ENCODE measurements at regions not wholly inside any gene's neighbourhood (a gene's known extent, or its start where the extent isn't known, plus 50 kb on each side); places are given as distances from the start of the nearest gene placed in this dataset.

- peak; percentile 55 for DNase-seq
Observed at GRCh38 chr9:108645520-108645919, 210.3 kb downstream of the ACTL7B start.

- DNase-seq = no peak
Observed at GRCh38 chr9:108643731-108644510, 211.9 kb downstream of the ACTL7B start.

GRCh38 chr9:108642871-108643270 lies 212.9 kb downstream of the ACTL7B start:
- no peak for DNase-seq

- no peak for DNase-seq
Observed at GRCh38 chr9:108640230-108640629, 215.6 kb downstream of the ACTL7B start.

- peak; percentile 9 for DNase-seq
Observed at GRCh38 chr9:108639696-108640095, 216.1 kb downstream of the ACTL7B start.

GRCh38 chr9:108639091-108639490 lies 216.7 kb downstream of the ACTL7B start:
- DNase-seq = no peak

GRCh38 chr9:108637340-108637739 lies 218.4 kb downstream of the ACTL7B start:
- no peak for DNase-seq

GRCh38 chr9:108636013-108636412 lies 219.8 kb downstream of the ACTL7B start:
- DNase-seq = no peak

- DNase-seq = no peak
Observed at GRCh38 chr9:108634672-108635462, 220.9 kb downstream of the ACTL7B start.

- no peak for DNase-seq
Observed at GRCh38 chr9:108634204-108634603, 221.6 kb downstream of the ACTL7B start.

GRCh38 chr9:108631496-108632285 lies 224.1 kb downstream of the ACTL7B start:
- DNase-seq = no peak

GRCh38 chr9:108628316-108628715 lies 227.5 kb downstream of the ACTL7B start:
- DNase-seq = no peak

- DNase-seq = no peak
Observed at GRCh38 chr9:108626743-108627142, 229.0 kb downstream of the ACTL7B start.

- DNase-seq = no peak
Observed at GRCh38 chr9:108621991-108622855, 233.6 kb downstream of the ACTL7B start.

GRCh38 chr9:108620767-108621166 lies 235.0 kb downstream of the ACTL7B start:
- no peak for DNase-seq

- DNase-seq = no peak
Observed at GRCh38 chr9:108618906-108619550, 236.8 kb downstream of the ACTL7B start.

- DNase-seq = no peak
Observed at GRCh38 chr9:108617676-108618075, 238.1 kb downstream of the ACTL7B start.

- no peak for DNase-seq
Observed at GRCh38 chr9:108615152-108615551, 240.6 kb downstream of the ACTL7B start.

- no peak for DNase-seq
Observed at GRCh38 chr9:108612513-108612912, 243.3 kb downstream of the ACTL7B start.

GRCh38 chr9:108609897-108610253 lies 245.9 kb downstream of the ACTL7B start:
- no peak for DNase-seq

GRCh38 chr9:108609227-108609896 lies 246.4 kb downstream of the ACTL7B start:
- DNase-seq = no peak
